Daoy (cell line): ENCODE measurements at regions not wholly inside any gene's neighbourhood (a gene's known extent, or its start where the extent isn't known, plus 50 kb on each side); places are given as distances from the start of the nearest gene placed in this dataset.

Source experiments
- DNase-seq: peaks from one replicate; pipeline ENCODE4 v3.0.0-alpha.2; 2015; ENCODE audit warnings: low read depth

GRCh38 chr7:9978106-9979064 is 995.3 kb upstream of the PHF14 start:
- no peak for DNase-seq

GRCh38 chr7:9981742-9982349 is 991.8 kb upstream of the PHF14 start:
- DNase-seq: no peak

GRCh38 chr7:9983048-9983447 is 990.6 kb upstream of the PHF14 start:
- DNase-seq: no peak

- no peak for DNase-seq
Measured at GRCh38 chr7:10015687-10016086, 958.0 kb upstream of the PHF14 start.

GRCh38 chr7:10022480-10022879 is 951.2 kb upstream of the PHF14 start:
- no peak for DNase-seq

GRCh38 chr7:10022957-10023356 is 950.7 kb upstream of the PHF14 start:
- DNase-seq: no peak

GRCh38 chr7:10034843-10035556 is 938.7 kb upstream of the PHF14 start:
- DNase-seq: no peak

- DNase-seq: no peak
Measured at GRCh38 chr7:10036693-10037092, 937.0 kb upstream of the PHF14 start.

GRCh38 chr7:10038351-10038750 is 935.3 kb upstream of the PHF14 start:
- DNase-seq: no peak

GRCh38 chr7:10040674-10041073 is 933.0 kb upstream of the PHF14 start:
- DNase-seq: no peak

GRCh38 chr7:10070899-10071298 is 902.8 kb upstream of the PHF14 start:
- no peak for DNase-seq

GRCh38 chr7:10075866-10076265 is 897.8 kb upstream of the PHF14 start:
- DNase-seq: no peak

- no peak for DNase-seq
Measured at GRCh38 chr7:10076660-10077300, 896.9 kb upstream of the PHF14 start.

GRCh38 chr7:10079572-10079971 is 894.1 kb upstream of the PHF14 start:
- no peak for DNase-seq

GRCh38 chr7:10082896-10083295 is 890.8 kb upstream of the PHF14 start:
- DNase-seq: no peak

- DNase-seq: no peak
Measured at GRCh38 chr7:10083766-10084165, 889.9 kb upstream of the PHF14 start.

GRCh38 chr7:10085231-10085630 is 888.4 kb upstream of the PHF14 start:
- no peak for DNase-seq

- no peak for DNase-seq
Measured at GRCh38 chr7:10100572-10100971, 873.1 kb upstream of the PHF14 start.

GRCh38 chr7:10101351-10101750 is 872.3 kb upstream of the PHF14 start:
- no peak for DNase-seq

GRCh38 chr7:10104292-10104691 is 869.4 kb upstream of the PHF14 start:
- DNase-seq: no peak

- no peak for DNase-seq
Measured at GRCh38 chr7:10106609-10107008, 867.1 kb upstream of the PHF14 start.

GRCh38 chr7:10116511-10116910 is 857.2 kb upstream of the PHF14 start:
- peak; percentile 0 for DNase-seq
